ENCODE measurements at regions not wholly inside any gene's neighbourhood (a gene's known extent, or its start where the extent isn't known, plus 50 kb on each side); places are given as distances from the start of the nearest gene placed in this dataset.

- no peaks in the 10 kb centered on the region for H3K27me3 ChIP-seq
- DNase-seq = no peak
- no peak overlapping the region for H3K27ac ChIP-seq
- no peak overlapping the region for H3K4me3 ChIP-seq
- TF ChIP-seq EP300 (IDR thresholded peaks at IDR 0.05) = no peak
- TF ChIP-seq POLR2AphosphoS5 (IDR thresholded peaks at IDR 0.05) = no peak
- TF ChIP-seq, protein P1, sequence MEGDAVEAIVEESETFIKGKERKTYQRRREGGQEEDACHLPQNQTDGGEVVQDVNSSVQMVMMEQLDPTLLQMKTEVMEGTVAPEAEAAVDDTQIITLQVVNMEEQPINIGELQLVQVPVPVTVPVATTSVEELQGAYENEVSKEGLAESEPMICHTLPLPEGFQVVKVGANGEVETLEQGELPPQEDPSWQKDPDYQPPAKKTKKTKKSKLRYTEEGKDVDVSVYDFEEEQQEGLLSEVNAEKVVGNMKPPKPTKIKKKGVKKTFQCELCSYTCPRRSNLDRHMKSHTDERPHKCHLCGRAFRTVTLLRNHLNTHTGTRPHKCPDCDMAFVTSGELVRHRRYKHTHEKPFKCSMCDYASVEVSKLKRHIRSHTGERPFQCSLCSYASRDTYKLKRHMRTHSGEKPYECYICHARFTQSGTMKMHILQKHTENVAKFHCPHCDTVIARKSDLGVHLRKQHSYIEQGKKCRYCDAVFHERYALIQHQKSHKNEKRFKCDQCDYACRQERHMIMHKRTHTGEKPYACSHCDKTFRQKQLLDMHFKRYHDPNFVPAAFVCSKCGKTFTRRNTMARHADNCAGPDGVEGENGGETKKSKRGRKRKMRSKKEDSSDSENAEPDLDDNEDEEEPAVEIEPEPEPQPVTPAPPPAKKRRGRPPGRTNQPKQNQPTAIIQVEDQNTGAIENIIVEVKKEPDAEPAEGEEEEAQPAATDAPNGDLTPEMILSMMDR (IDR thresholded peaks at IDR 0.05) = no peak
- no peak for TF ChIP-seq POLR2A (IDR thresholded peaks at IDR 0.05)
- 63 to 67% methylated on average over 2 of the region's 2 CpGs for WGBS, 2 donors
- no peaks in the 10 kb centered on the region for H3K9me3 ChIP-seq
- ATAC-seq (ENCODE audit: low FRiP score in 2 of 2) = no peak
- H3K36me3 ChIP-seq = no peaks in the 10 kb centered on the region
- H3K4me1 ChIP-seq = no peaks in the 10 kb centered on the region
Measured at GRCh38 chr18:67376372-67376771, 140.1 kb downstream of the DSEL start.

- DNase-seq (no peak), ATAC-seq (ENCODE audit: low FRiP score in 2 of 2) (no peak)
- Histone ChIP-seq H3K4me1 (no peaks in the 10 kb centered on the region), H3K27me3 (no peaks in the 10 kb centered on the region), H3K9me3 (no peaks in the 10 kb centered on the region), H3K36me3 (no peaks in the 10 kb centered on the region), H3K4me3 (no peak overlapping the region), H3K27ac (no peak overlapping the region)
- 81 to 84% methylated on average over 2 of the region's 2 CpGs for WGBS, 2 donors
- TF ChIP-seq, protein P1 (IDR thresholded peaks at IDR 0.05) = no peak
- no peak for TF ChIP-seq EP300 (IDR thresholded peaks at IDR 0.05)
- TF ChIP-seq POLR2A (IDR thresholded peaks at IDR 0.05) = no peak
- TF ChIP-seq POLR2AphosphoS5 (IDR thresholded peaks at IDR 0.05) = no peak
Measured at GRCh38 chr18:67373636-67374035, 142.9 kb downstream of the DSEL start.

DNA sequence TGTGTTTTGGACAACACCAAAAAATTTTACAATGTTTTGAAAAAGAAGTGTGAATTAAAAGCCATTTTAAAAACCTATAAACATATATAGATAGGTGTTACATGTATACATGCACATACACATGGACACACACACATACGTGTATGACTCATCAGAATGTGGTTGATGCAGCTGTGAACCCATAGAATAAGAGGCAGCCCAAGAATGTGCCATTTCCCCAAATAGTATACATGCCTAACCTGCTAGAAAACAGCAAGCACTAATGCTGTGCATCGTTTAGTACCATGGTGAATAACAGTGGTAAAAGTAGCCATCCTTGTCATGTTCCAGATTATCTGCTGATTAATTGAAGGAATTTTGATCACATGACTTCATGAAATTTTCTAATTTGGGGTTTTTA lies 149.0 kb downstream of the DSEL start:
- H3K9me3 ChIP-seq = no peaks in the 10 kb centered on the region
- no peaks in the 10 kb centered on the region for H3K27me3 ChIP-seq
- H3K27ac ChIP-seq = no peak overlapping the region
- no peak for TF ChIP-seq EP300 (IDR thresholded peaks at IDR 0.05)
- no peak for TF ChIP-seq POLR2A (IDR thresholded peaks at IDR 0.05)
- no peak for TF ChIP-seq POLR2AphosphoS5 (IDR thresholded peaks at IDR 0.05)
- TF ChIP-seq, protein P1 (IDR thresholded peaks at IDR 0.05) = no peak
- no peak overlapping the region for H3K4me3 ChIP-seq
- no peaks in the 10 kb centered on the region for H3K36me3 ChIP-seq
- no peaks in the 10 kb centered on the region for H3K4me1 ChIP-seq
- no peak for ATAC-seq (ENCODE audit: low FRiP score in 2 of 2)
- 89 to 96% methylated on average over 2 of the region's 2 CpGs for WGBS, 2 donors
- DNase-seq = no peak

- DNase-seq (no peak), ATAC-seq (ENCODE audit: low FRiP score in 2 of 2) (no peak)
- Histone ChIP-seq H3K36me3 (no peaks in the 10 kb centered on the region), H3K9me3 (no peaks in the 10 kb centered on the region), H3K27ac (no peak overlapping the region), H3K4me1 (no peaks in the 10 kb centered on the region), H3K4me3 (no peak overlapping the region), H3K27me3 (no peaks in the 10 kb centered on the region)
- TF ChIP-seq POLR2A (IDR thresholded peaks at IDR 0.05) = no peak
- TF ChIP-seq POLR2AphosphoS5 (IDR thresholded peaks at IDR 0.05) = no peak
- 63 to 71% methylated on average over 3 of the region's 3 CpGs for WGBS, 2 donors
Measured at GRCh38 chr18:67363694-67364093, 152.8 kb downstream of the DSEL start.

- no peaks in the 10 kb centered on the region for H3K36me3 ChIP-seq
Measured at GRCh38 chr18:67362906-67363305, 153.6 kb downstream of the DSEL start.

More at GRCh38 chr18:67362906-67363305, 153.6 kb downstream of the DSEL start:
- WGBS, 2 donors = 67 to 69% methylated on average over 2 of the region's 2 CpGs
- H3K27me3 ChIP-seq = no peaks in the 10 kb centered on the region
- H3K4me3 ChIP-seq = no peak overlapping the region
- TF ChIP-seq POLR2A (IDR thresholded peaks at IDR 0.05) = no peak
- TF ChIP-seq, protein P1 (IDR thresholded peaks at IDR 0.05) = no peak
- TF ChIP-seq EP300 (IDR thresholded peaks at IDR 0.05) = no peak
- TF ChIP-seq POLR2AphosphoS5 (IDR thresholded peaks at IDR 0.05) = no peak
- H3K4me1 ChIP-seq = no peaks in the 10 kb centered on the region
- no peak overlapping the region for H3K27ac ChIP-seq
- DNase-seq = no peak
- ATAC-seq (ENCODE audit: low FRiP score in 2 of 2) = no peak
- H3K9me3 ChIP-seq = no peaks in the 10 kb centered on the region
